NCI-H345 (cell line): ENCODE measurements at regions not wholly inside any gene's neighbourhood (a gene's known extent, or its start where the extent isn't known, plus 50 kb on each side); places are given as distances from the start of the nearest gene placed in this dataset.

ENCODE experiments used
- DNase-seq: peaks from one replicate; lab custom pipeline; 2025; lab: John Stamatoyannopoulos, UW

- no peak for DNase-seq
These were observed 300.8 kb upstream of the STXBP5 start for GRCh38 chr6:146903451-146903850.

GRCh38 chr6:146904596-146904995 lies 299.6 kb upstream of the STXBP5 start:
- no peak for DNase-seq

GRCh38 chr6:146905181-146905704 lies 299.0 kb upstream of the STXBP5 start:
- DNase-seq: peak; percentile 26

- no peak for DNase-seq
These were observed 295.4 kb upstream of the STXBP5 start for GRCh38 chr6:146908786-146909185.

- no peak for DNase-seq
These were observed 294.8 kb upstream of the STXBP5 start for GRCh38 chr6:146909376-146909775.

- no peak for DNase-seq
These were observed 294.3 kb upstream of the STXBP5 start for GRCh38 chr6:146909886-146910285.

- no peak for DNase-seq
These were observed 293.6 kb upstream of the STXBP5 start for GRCh38 chr6:146910611-146911010.

- DNase-seq: no peak
These were observed 292.5 kb upstream of the STXBP5 start for GRCh38 chr6:146911635-146912215.

- DNase-seq: no peak
These were observed 291.2 kb upstream of the STXBP5 start for GRCh38 chr6:146912730-146913685.

- no peak for DNase-seq
These were observed 290.3 kb upstream of the STXBP5 start for GRCh38 chr6:146913842-146914488.

GRCh38 chr6:146914489-146915483 lies 289.4 kb upstream of the STXBP5 start:
- DNase-seq: no peak

- no peak for DNase-seq
These were observed 288.5 kb upstream of the STXBP5 start for GRCh38 chr6:146915671-146916127.

- no peak for DNase-seq
These were observed 287.7 kb upstream of the STXBP5 start for GRCh38 chr6:146916435-146917025.

- no peak for DNase-seq
These were observed 287.0 kb upstream of the STXBP5 start for GRCh38 chr6:146917182-146917581.

- no peak for DNase-seq
These were observed 286.2 kb upstream of the STXBP5 start for GRCh38 chr6:146917979-146918378.

- no peak for DNase-seq
These were observed 285.2 kb upstream of the STXBP5 start for GRCh38 chr6:146919017-146919416.

GRCh38 chr6:146923205-146923833 lies 280.9 kb upstream of the STXBP5 start:
- DNase-seq: no peak

- no peak for DNase-seq
These were observed 278.4 kb upstream of the STXBP5 start for GRCh38 chr6:146925846-146926245.

GRCh38 chr6:146928503-146928902 lies 275.7 kb upstream of the STXBP5 start:
- DNase-seq: no peak

GRCh38 chr6:146931214-146931613 lies 273.0 kb upstream of the STXBP5 start:
- DNase-seq: no peak
